ENCODE measurements at regions not wholly inside any gene's neighbourhood (a gene's known extent, or its start where the extent isn't known, plus 50 kb on each side); places are given as distances from the start of the nearest gene placed in this dataset.

DNA sequence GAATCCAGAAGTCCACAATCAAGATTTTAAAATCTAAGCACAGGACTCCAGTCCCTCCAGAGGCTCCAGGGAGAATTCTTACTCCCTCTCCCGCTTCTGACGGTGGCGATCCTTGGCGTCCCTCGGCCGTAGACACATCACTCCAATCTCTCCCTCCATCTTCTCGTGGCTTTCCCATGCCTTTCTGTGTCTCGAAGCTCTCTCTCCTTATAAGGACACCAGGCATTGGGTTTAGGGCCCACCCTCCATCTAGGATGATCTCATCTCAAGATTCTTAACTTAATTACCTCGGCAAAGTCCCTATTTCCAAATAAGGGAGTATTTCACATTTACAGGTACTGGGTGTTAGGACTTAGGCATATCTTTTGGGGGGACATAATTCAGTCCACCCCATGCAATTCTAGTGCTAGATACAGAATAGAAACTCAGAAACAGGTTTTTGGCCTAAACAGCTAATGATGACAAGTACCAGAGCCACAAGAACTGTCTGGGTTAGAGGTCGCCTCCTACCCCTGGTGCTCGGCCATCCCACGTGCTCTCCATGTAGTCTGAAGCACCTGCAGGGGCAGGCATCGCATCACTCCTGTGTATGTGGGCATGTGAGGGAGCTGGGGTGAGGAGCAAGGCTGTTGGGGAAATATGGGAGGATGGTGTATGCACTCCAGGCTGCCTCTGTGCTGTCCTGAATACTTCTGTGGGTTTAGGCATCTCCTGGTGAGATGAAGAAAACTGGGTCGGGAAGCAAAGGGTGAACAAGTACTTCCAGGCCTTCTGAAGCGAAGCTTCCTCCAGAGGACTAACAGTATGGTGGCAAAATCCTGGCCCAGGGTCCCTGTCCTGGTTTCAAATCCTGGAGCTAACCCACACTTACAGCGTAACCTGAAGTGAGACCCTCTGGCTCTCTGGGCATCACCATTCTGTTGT, 298.3 kb upstream of the ZMIZ1 start:
- no peak for DNase-seq (ENCODE audit: low read depth, low spot score)

DNA sequence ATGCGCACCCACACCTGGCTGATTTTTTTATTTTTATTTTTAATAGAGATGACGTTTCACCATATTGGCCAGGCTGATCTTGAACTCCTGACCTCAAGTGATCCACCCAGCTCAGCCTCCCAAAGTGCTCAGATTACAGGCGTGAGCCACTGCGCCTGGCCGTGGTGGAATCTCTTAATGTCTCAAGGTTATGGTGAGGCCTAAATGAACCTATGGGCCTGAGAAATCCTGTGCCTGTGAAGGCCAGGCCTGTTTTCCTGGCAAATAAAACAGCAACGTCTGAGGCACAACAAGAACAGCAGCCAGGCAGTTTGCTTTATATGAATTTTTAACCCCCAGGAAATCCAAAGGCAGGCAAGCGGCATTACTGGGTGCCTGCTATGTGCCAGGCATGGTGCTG, 297.5 kb upstream of the ZMIZ1 start:
- no peak for DNase-seq (ENCODE audit: low read depth, low spot score)

DNA sequence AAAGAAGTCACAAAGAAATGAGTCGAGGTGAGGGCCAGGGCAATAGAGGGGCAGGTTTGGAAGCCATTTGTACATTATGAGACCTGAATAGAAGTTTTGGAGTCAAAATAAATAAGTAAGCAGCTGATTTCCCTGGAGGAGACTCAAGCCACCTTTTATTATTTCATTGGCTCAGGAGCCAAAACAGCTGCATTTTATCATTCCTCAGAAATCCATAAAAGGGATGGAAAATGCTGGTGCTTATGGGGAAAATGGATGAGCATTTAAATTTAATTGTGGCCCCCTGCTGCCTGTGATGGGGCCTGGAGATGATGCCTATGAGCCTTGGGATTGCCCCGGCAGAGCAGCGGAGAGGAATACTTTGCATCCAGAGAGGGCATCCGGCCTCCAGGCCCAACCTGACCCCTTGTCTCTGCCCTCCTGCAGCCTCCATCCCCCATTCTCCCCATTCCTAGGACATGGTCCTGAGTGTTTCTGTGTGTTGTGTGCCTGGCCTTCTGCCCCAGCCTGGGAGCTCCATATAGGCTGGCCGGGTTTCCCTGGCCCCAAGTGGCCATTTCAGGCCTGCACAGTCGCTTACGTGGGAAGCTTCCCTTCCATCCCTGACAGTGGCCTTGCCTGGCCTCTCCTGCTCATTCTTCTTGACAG, 296.8 kb upstream of the ZMIZ1 start:
- no peak for DNase-seq (ENCODE audit: low read depth, low spot score)

DNA sequence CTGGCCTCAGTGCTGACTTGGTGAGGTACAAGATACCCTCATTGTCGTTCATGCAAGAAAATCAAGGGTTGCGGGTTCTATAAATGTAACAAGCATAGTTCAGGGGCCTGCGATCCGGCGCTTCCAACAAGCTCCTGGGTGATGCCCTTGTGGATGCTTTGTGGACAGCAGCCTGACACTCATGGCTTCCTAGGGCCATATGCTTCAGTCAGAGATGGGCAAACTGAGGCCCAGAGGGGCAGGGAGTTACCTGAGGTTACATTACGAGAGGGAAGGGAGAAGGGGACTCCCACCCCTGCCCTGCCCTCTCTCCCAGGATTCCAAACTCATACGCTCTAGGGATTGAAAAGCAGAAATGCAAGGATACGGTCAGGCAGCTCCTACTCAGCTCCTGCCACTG, 296.3 kb upstream of the ZMIZ1 start:
- no peak for DNase-seq (ENCODE audit: low read depth, low spot score)

DNA sequence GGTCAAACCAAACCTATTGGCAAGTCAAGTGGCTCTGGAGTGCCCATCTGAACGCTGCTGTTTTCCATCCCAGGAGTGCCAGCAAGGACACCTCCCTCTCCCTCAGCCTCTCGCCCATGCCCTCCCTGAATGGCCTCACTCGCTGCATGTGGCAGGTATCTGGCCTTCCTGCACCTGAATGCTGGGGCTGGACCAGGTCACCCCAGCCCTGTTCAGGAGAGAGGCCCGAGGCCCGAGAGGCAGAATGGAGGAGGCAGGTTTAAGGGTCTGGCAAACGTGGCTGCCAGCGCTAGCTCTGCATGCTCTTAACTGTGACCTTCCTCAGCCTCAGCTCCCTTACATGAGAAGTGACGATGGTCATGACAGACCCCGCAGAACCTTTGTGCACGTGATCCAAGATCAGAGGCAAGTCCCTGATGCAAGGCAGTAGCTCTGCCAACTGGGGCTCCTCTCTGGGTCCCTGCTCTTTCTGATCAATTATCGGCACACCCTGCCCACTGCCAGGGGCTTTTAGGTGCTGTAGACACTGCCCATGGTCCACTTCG, 295.7 kb upstream of the ZMIZ1 start:
- no peak for DNase-seq (ENCODE audit: low read depth, low spot score)

DNA sequence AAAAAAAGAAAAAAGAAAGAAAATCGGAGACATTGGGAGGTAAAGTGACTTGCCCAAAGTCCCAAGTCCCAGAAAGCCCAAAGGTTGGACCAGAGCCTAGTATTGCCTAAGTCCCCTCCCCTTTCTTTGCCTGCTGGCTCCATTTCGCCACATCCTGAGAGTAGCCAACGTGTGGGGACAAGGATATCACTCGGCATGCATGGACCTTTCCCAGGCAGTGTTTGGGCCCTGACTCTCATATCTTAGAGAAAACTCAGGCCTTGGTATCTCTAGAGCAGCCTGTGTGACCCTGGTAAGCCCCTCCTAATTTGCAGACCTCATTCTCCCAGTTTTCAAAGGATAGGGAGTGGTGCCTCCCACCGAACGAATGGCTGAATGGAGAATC, 294.2 kb upstream of the ZMIZ1 start:
- no peak for DNase-seq (ENCODE audit: low read depth, low spot score)

DNA sequence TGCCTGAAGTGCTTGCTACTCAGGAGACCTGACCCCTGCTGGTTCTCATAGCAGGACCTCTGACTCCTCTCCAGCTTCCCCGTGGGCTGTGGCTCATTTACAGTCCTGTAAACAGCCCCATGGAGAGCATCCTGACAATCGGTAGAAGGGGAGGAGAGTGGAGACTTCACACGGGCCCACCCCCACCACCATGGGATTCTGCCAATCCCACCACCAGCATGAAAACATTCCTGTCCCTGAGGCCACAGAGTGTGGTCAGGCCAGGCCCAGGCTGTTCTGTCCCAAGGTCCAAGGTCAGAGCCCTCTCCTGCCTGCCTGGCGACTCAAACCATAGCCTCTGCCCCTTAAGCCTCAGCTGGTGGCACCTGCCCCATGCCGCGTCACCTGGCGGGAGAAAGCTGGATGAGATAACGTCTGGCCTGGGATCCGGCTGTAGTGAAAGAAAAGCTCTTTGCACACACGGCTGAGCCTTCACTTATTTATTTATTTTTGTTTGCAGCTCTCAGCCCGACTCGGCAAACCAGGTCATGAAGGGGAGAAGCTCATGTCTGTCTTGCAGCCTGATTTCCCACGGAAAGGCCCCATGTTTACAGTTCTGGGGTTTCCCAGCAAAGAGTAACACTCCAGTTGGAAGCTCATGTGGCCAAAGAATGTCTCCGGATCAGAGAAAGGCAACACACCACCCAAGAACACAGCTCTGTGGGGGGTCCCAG, 293.6 kb upstream of the ZMIZ1 start:
- DNase-seq (ENCODE audit: low read depth, low spot score): no peak

DNA sequence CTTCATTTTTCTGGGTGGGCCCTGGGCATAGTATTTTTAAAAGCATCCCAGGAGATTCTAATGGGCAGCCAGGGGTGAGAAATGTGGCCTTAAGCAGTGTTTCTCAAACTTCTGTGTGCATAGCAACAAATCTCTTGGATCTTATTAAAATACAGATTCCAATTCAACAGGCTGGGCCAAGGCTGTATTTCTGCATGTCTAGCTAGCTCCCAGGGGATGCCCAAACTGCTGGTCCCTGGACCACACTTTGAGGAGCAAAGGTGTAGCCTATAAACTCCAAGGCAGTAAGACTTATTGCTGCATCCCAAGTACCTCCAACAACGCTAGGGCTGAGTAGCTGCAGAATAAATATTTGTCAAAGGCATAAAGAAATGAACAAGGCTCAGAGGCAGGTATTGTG, 292.9 kb upstream of the ZMIZ1 start:
- no peak for DNase-seq (ENCODE audit: low read depth, low spot score)

DNA sequence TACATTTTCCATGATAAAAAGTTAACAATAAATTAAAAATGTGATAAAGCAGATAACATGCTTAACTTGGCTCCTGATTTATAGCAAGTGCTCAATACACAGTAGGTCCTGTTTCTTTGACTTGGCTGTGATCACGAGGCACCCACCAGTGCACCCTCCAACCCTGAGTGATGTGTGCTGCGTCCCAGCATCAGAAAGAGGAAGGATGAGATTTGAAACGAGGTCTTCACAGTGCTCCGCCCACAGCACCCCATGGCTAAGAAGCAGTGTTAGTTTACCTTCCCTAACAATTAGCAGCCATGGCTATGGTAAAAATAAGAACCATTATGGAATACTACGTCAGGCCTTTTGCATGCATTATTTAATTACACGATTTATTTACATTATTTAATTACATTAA, 292.0 kb upstream of the ZMIZ1 start:
- no peak for DNase-seq (ENCODE audit: low read depth, low spot score)

DNA sequence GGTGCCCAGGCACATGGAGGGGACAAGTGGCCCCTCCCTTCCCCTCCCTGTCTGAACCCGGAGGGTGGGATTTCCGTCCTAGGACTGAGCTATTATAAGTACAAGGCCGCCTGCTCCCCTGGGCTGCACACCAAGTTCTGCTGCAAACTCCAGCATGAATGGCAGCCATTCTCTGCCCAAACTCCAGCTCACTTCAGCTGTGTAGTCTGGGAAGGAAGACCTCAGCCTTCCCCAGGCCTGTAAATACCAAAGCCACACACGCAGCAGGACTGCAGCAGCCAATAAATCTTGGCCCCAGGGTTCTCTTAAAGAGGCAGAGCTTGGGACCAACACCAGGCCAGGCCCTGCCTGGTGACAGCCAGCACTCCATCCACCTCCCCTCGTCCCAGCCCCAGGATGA, 291.3 kb upstream of the ZMIZ1 start:
- no peak for DNase-seq (ENCODE audit: low read depth, low spot score)

DNA sequence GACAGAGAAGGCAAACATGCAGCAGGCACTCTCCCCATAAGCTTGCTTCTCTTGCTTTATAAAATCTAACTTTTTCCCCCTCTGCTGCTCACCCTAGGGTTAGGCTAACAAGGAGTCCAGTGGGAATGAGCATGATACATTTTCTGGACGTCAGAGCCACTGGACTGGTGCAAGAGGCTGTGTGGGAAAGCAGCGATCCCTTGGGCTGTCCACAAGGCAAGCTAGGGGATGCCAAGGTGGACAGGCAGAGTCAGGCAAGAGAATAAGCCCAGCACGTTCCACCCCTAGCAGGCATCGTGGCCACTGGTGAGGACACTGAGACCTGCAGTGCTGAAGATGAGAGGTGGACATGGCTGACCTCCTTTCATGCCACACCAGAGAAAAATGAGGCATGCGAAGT, 290.9 kb upstream of the ZMIZ1 start:
- no peak for DNase-seq (ENCODE audit: low read depth, low spot score)

DNA sequence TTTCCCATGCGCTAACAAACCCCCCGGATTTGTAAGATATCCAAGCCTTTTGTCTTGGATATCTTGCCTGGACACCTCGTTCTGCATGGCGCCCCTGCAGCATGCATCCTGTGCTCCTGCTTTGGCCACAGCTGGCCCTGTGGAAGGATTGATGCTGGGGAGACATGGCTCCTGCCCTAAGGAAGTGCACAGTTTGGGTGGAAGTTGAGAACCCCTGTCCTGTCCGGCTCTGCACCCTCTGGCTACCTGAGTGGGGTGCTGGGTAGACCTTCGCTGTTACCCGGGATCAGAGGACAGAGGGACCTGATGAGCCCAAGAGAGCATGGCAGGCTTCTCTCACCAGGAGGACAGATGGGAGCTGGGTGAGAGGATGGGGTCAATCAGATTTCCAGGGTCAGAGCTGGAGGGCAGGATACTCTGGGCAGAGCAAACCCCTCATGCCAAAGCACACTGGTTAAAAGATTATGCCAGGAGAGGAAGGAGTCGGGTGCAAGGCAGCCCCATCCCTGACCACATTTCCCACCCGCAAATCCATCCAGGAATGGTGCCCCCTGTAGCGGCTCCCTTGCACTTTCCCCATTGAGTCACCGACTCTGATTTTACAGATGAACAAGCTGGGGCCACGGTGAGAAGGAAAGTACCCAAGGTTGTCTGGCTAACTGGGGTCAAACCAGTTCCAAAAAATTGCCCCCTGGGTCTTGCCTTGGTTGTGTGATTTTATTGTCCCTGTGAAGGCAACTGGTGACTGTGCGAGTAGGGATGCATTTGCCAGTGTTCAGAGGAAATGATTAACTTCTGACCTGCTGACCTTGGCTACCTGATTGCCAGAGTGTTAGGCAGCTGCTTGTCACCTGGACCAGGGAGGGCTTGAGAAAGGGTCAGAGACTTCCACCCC, 290.1 kb upstream of the ZMIZ1 start:
- no peak for DNase-seq (ENCODE audit: low read depth, low spot score)

DNA sequence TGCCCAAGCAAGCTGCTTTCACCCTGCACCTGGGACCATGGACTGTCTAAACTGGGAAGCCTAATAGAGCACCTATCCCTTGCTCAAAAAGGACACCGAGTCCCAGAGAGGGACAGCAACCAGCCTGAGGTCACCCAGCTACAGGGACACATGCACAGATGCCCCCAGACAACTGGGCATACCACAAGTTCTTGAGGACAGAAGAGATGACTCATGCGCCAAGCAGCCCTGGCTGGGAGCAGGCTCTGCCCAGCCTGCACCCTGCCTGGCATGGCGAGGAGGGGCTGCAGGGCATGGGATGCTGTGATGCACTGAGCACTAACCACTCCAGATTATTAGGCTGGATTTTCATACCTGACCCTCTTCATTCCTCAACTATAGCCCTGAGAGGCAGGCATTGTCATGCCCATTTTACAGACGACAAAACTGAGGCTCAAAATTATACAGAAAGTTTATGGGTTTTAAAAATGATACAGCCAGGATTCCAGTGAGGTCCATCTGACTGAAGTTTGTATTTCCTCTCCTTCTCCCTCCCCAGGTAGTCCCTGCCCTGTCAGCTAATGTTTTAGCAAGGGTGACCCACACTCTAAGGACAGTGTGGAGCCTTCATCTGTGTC, 289.3 kb upstream of the ZMIZ1 start:
- DNase-seq (ENCODE audit: low read depth, low spot score): no peak

DNA sequence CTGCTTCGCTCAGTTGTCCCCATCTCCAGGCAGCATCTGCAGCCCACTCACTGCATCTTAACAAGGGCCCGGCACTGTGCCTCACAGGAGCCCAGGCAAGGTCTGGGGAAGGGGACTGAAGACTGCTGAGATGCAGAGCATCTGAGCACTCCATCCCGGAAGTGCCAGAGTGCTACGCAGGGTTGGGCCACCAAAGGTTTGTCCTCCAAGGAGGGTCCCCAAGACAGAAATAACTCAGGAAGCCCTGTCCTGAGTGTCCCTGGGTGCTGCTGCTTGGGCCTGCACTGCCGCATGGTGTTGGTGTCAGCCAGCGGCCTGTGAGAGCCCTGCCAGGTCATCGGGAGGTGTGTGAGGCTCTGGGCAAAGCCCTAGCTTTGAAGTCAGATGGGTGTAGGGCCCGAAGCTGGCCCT, 288.2 kb upstream of the ZMIZ1 start:
- DNase-seq (ENCODE audit: low read depth, low spot score): no peak

DNA sequence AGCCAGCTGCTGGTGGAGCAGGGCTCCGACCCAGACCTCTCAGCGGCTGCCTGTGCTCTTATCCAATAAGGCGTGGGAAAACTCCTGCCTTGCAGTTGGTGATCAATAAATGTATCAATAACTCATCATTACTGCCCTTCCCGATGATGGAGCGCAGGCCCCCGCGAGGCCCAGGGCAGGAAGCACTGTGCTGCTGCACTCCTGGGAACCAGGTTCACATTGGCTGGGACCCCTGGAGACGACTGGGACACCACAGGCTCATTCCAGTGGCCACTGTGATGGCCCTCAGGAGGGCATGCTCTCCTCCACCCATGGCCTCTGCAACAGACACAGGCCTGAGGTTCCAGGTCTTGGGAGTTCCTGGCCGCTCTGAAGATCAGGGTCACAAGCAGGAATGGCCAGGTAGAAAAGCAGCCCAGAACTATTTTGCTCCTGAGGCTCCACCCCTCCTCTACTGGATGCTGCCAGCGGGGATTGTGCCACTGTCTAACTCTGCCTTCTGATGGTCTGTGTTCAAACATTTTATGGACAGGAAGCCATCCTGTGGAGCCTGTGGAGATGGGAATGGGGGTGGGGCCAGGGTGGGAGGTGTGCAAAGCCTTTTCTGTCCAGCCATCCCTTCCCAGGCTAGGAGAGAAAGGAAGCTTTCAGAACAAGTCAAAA, 287.4 kb upstream of the ZMIZ1 start:
- DNase-seq (ENCODE audit: low read depth, low spot score): no peak

DNA sequence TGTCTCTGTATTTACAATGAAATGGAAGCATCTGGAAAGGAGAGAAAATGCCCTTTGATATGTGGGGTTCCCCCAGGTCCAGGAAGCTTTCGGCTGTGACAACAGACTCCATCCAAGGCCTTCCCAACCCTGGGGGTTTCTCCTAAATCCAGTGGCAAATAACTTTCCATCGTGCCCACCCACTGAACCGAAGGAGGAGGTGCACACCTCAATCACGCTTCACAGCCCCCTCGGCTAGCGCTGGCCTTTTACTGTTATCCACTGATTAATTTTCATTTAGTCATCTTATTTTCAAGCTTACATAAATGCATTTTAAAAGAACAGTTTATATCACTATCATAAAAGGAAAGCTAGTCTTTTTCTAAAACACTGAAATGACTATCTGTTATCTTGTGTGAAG, 286.8 kb upstream of the ZMIZ1 start:
- DNase-seq (ENCODE audit: low read depth, low spot score): no peak

DNA sequence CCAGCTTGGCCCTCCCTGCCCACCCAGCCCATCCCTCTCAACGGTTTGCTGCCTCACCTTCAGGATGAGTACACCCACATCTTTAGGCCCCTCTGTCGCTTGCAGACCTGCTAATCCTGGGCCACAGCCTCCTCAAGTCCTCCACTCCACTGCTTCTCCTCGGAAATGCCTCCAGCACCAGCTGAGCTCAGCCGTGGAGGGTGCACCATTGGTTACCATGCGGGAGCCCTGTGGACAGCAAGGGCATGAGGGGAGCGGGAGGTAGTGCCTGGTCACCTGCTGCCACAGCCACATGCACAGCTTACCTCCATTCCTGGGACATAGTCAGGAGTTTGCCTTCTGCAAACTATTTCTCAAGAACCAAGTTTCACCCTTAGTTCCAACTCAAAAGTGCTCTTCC, 286.3 kb upstream of the ZMIZ1 start:
- no peak for DNase-seq (ENCODE audit: low read depth, low spot score)

DNA sequence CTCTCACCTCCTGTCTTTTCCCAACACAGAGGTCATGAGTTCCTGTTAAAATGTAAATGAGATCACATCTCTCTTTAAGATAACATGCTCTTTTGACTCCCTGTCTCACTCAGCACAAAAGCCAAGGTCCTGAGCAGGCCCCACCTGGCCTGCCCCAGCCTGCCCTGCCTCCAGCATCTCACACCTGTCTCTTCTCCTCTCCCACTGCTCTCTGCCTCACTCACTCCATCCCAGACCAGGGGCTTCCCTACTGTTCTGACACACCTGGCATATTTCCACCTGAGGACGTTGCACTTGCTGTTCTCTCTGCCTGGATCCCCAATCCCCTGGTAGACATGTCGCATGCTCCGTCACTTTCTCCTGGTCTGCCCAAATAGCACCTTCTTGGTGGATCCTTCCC, 285.0 kb upstream of the ZMIZ1 start:
- DNase-seq (ENCODE audit: low read depth, low spot score): no peak

DNA sequence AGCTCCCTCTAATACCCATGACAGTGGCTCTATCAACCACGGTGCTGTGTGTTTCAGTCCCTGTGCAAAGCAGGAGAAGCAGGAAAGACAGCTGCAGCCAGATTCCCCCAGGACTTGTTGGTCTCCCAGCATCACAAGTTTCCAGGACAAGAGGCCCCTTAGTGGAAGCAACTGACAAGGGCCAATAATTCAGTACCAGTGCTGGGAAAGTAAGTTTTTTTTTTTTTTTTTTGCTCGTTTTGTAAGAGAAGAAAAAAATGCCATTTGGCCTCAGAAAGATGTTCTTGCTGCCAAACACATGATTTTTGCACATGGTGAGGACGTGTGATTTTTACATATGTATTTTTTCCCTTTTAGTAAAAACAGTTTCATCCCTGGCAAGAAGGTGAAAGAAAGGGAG, 284.2 kb upstream of the ZMIZ1 start:
- no peak for DNase-seq (ENCODE audit: low read depth, low spot score)

DNA sequence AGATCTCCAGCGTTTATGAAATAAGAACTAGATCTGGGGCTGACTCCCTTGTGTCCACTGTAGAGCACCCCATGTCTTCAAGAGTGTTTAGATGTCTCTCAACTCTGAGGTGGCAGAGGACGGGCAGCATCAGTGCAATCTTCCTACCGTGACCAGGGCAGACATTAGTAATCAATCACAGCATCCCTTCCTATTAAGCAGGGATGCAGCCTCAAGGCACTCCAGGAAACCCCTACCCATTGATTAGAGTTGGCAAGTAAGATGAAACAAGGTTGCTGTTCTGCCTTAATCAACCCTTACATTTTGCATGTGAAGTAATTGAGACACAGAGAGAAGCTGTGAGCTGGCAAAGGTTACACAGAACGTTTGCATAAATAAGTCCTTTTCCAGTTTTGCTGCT, 283.7 kb upstream of the ZMIZ1 start:
- DNase-seq (ENCODE audit: low read depth, low spot score): no peak
